Smooth muscle cell (in vitro differentiated cells): ENCODE measurements at regions not wholly inside any gene's neighbourhood (a gene's known extent, or its start where the extent isn't known, plus 50 kb on each side); places are given as distances from the start of the nearest gene placed in this dataset.

Source experiments
- DNase-seq: peaks from one replicate; lab custom pipeline; 2025; ENCODE audit not compliant: unreplicated experiment; lab: John Stamatoyannopoulos, UW
- H2AFZ ChIP-seq: fragments of 200-600 bp; sonication (generic); 2 replicates; pipeline ENCODE4 v1.6.0; 2016; ENCODE audit warnings: antibody characterized with exemption, low read depth, mild to moderate bottlenecking
- H3F3A ChIP-seq: fragments of 200-600 bp; sonication (generic); 2 replicates; pipeline ENCODE4 v1.6.0; 2017; ENCODE audit warnings: antibody characterized with exemption, low read depth
- H3K27ac ChIP-seq: fragments of 200-600 bp; sonication (generic); 2 replicates; pipeline ENCODE4 v1.5.1; 2016; ENCODE audit warnings: low read depth, mild to moderate bottlenecking
- H3K27me3 ChIP-seq: fragments of 200-600 bp; sonication (generic); 2 replicates; pipeline ENCODE4 v1.6.1; 2016; ENCODE audit warnings: low read depth, mild to moderate bottlenecking
- H3K36me3 ChIP-seq: fragments of 200-600 bp; sonication (generic); 2 replicates; pipeline ENCODE4 v1.5.1; 2016; ENCODE audit warnings: low read depth
- H3K4me1 ChIP-seq: fragments of 200-600 bp; sonication (generic); 2 replicates; pipeline ENCODE4 v1.5.1; 2016; ENCODE audit warnings: low read depth
- H3K4me2 ChIP-seq: fragments of 200-600 bp; sonication (generic); 2 replicates; pipeline ENCODE4 v1.6.0; 2016; ENCODE audit warnings: mild to moderate bottlenecking
- H3K4me3 ChIP-seq: fragments of 200-600 bp; sonication (generic); 2 replicates; pipeline ENCODE4 v1.5.1; 2016; ENCODE audit warnings: mild to moderate bottlenecking
- H3K79me2 ChIP-seq: fragments of 200-600 bp; sonication (generic); 2 replicates; pipeline ENCODE4 v1.6.0; 2016; ENCODE audit warnings: low read depth, mild to moderate bottlenecking
- H3K9ac ChIP-seq: fragments of 200-600 bp; sonication (generic); 2 replicates; pipeline ENCODE4 v1.6.0; 2016; ENCODE audit warnings: low read depth
- H3K9me3 ChIP-seq: fragments of 200-600 bp; sonication (generic); replicated peaks from 2 replicates; pipeline ENCODE4 v1.5.1; 2016; ENCODE audit warnings: low read depth
- H4K20me1 ChIP-seq: fragments of 200-600 bp; sonication (generic); 2 replicates; pipeline ENCODE4 v1.6.0; 2016; ENCODE audit warnings: low read depth
- WGBS: methylation state at CpG from one replicate; pipeline ENCODE4 v1.1.7; 2016; ENCODE audit warnings: low lambda C conversion rate; 5-methylcytosine and 5-hydroxymethylcytosine counted together
- TF ChIP-seq, protein P1 (sequence below): fragments of 200-600 bp; sonication (generic); IDR thresholded peaks from 2 replicates; pipeline ENCODE4 v1.5.1; 2017; ENCODE audit warnings: borderline replicate concordance, mild to moderate bottlenecking, antibody characterized with exemption; ENCODE audit not compliant: insufficient read depth, poor library complexity, severe bottlenecking

DNA sequence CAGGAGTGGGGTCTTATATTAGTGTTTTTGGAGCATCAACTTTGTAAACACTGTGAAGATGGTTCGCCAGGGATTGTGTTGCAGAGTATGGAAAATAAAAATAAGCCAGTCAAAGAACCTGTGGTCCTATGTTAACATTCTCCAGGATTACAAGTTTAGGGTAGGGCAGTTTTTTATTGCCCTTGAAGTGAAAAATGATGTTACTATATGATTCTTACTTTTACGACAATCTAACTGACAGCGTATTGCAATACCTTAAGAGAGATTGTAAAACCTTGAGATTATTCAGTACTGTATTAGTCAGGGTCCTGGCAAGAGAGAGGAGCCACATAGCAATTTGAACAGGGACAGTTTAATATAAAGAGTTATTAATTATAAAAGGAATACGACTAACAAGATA is 144.7 kb upstream of the ZNF608 start:
- no peak for DNase-seq
- 96% methylated on average over 4 of the region's 4 CpGs for WGBS
- Histone ChIP-seq H4K20me1 (no peaks in the 10 kb centered on the region), H3K4me1 (peaks cover 31% of the 10 kb centered on the region), H3K9me3 (no peaks in the 10 kb centered on the region), H3K27ac (no peak overlapping the region), H3K79me2 (no peaks in the 10 kb centered on the region), H3K4me3 (no peak overlapping the region), H3F3A (no peaks in the 10 kb centered on the region), H3K9ac (no peak overlapping the region), H3K27me3 (no peaks in the 10 kb centered on the region), H3K4me2 (no peak overlapping the region), H3K36me3 (no peaks in the 10 kb centered on the region), H2AFZ (no peak overlapping the region)
- TF ChIP-seq, protein P1, sequence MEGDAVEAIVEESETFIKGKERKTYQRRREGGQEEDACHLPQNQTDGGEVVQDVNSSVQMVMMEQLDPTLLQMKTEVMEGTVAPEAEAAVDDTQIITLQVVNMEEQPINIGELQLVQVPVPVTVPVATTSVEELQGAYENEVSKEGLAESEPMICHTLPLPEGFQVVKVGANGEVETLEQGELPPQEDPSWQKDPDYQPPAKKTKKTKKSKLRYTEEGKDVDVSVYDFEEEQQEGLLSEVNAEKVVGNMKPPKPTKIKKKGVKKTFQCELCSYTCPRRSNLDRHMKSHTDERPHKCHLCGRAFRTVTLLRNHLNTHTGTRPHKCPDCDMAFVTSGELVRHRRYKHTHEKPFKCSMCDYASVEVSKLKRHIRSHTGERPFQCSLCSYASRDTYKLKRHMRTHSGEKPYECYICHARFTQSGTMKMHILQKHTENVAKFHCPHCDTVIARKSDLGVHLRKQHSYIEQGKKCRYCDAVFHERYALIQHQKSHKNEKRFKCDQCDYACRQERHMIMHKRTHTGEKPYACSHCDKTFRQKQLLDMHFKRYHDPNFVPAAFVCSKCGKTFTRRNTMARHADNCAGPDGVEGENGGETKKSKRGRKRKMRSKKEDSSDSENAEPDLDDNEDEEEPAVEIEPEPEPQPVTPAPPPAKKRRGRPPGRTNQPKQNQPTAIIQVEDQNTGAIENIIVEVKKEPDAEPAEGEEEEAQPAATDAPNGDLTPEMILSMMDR = no peak

- no peak overlapping the region for H3K4me2 ChIP-seq
- TF ChIP-seq, protein P1 = no peak
- no peaks in the 10 kb centered on the region for H3K27me3 ChIP-seq
- H2AFZ ChIP-seq = no peak overlapping the region
- WGBS = 99% methylated on average over 23 of the region's 48 CpGs
- no peaks in the 10 kb centered on the region for H3K9me3 ChIP-seq
- H3K27ac ChIP-seq = no peak overlapping the region
- H3K79me2 ChIP-seq = no peaks in the 10 kb centered on the region
- H3F3A ChIP-seq = no peaks in the 10 kb centered on the region
- H3K4me3 ChIP-seq = no peak overlapping the region
- no peaks in the 10 kb centered on the region for H3K36me3 ChIP-seq
- DNase-seq = no peak
- no peak overlapping the region for H3K9ac ChIP-seq
- peaks cover 31% of the 10 kb centered on the region for H3K4me1 ChIP-seq
- H4K20me1 ChIP-seq = no peaks in the 10 kb centered on the region
These were observed 145.9 kb upstream of the ZNF608 start for GRCh38 chr5:124892185-124892848.

- no peaks in the 10 kb centered on the region for H3F3A ChIP-seq
- DNase-seq = no peak
- H3K27me3 ChIP-seq = no peaks in the 10 kb centered on the region
- H3K36me3 ChIP-seq = no peaks in the 10 kb centered on the region
- TF ChIP-seq, protein P1 = no peak
- 91% methylated on average over 4 of the region's 4 CpGs for WGBS
- no peaks in the 10 kb centered on the region for H4K20me1 ChIP-seq
- H3K4me1 ChIP-seq = peaks cover 12% of the 10 kb centered on the region
- no peak overlapping the region for H3K9ac ChIP-seq
- H3K4me3 ChIP-seq = no peak overlapping the region
- H3K79me2 ChIP-seq = no peaks in the 10 kb centered on the region
- no peak overlapping the region for H2AFZ ChIP-seq
- H3K4me2 ChIP-seq = no peak overlapping the region
- no peak overlapping the region for H3K27ac ChIP-seq
- no peaks in the 10 kb centered on the region for H3K9me3 ChIP-seq
These were observed 148.1 kb upstream of the ZNF608 start for GRCh38 chr5:124894541-124894940.

GRCh38 chr5:124895236-124895635 is 148.8 kb upstream of the ZNF608 start:
- no peak overlapping the region for H3K9ac ChIP-seq
- no peaks in the 10 kb centered on the region for H4K20me1 ChIP-seq
- no peak overlapping the region for H3K27ac ChIP-seq
- peaks cover 8% of the 10 kb centered on the region for H3K4me1 ChIP-seq
- no peaks in the 10 kb centered on the region for H3K27me3 ChIP-seq
- H3K79me2 ChIP-seq = no peaks in the 10 kb centered on the region
- H3K36me3 ChIP-seq = no peaks in the 10 kb centered on the region
- no peak for DNase-seq
- TF ChIP-seq, protein P1 = no peak
- H2AFZ ChIP-seq = no peak overlapping the region
- H3K4me2 ChIP-seq = no peak overlapping the region
- no peaks in the 10 kb centered on the region for H3K9me3 ChIP-seq
- 51% methylated on average over 2 of the region's 2 CpGs for WGBS
- no peak overlapping the region for H3K4me3 ChIP-seq
- no peaks in the 10 kb centered on the region for H3F3A ChIP-seq
